ENCODE measurements at regions not wholly inside any gene's neighbourhood (a gene's known extent, or its start where the extent isn't known, plus 50 kb on each side); places are given as distances from the start of the nearest gene placed in this dataset.

GRCh38 chr13:107886118-107886517, 329.2 kb downstream of the LIG4 start:
- TF ChIP-seq EP300 (IDR thresholded peaks at IDR 0.05) = no peak
- TF ChIP-seq, protein P1, sequence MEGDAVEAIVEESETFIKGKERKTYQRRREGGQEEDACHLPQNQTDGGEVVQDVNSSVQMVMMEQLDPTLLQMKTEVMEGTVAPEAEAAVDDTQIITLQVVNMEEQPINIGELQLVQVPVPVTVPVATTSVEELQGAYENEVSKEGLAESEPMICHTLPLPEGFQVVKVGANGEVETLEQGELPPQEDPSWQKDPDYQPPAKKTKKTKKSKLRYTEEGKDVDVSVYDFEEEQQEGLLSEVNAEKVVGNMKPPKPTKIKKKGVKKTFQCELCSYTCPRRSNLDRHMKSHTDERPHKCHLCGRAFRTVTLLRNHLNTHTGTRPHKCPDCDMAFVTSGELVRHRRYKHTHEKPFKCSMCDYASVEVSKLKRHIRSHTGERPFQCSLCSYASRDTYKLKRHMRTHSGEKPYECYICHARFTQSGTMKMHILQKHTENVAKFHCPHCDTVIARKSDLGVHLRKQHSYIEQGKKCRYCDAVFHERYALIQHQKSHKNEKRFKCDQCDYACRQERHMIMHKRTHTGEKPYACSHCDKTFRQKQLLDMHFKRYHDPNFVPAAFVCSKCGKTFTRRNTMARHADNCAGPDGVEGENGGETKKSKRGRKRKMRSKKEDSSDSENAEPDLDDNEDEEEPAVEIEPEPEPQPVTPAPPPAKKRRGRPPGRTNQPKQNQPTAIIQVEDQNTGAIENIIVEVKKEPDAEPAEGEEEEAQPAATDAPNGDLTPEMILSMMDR (IDR thresholded peaks at IDR 0.05) = no peak
- no peak for TF ChIP-seq POLR2A (IDR thresholded peaks at IDR 0.05)
- no peak for TF ChIP-seq POLR2AphosphoS5 (IDR thresholded peaks at IDR 0.05)
